NCI-H460 (cell line): ENCODE measurements at regions not wholly inside any gene's neighbourhood (a gene's known extent, or its start where the extent isn't known, plus 50 kb on each side); places are given as distances from the start of the nearest gene placed in this dataset.

Experiments used
- DNase-seq: peaks from one replicate; pipeline ENCODE4 v3.0.0-alpha.2; 2016; ENCODE audit warnings: low read depth; ENCODE audit errors: extremely low read depth

GRCh38 chr2:168338292-168338691 is 90.9 kb upstream of the STK39 start:
- DNase-seq: no peak

GRCh38 chr2:168338803-168339437 is 91.5 kb upstream of the STK39 start:
- DNase-seq: no peak

GRCh38 chr2:168340931-168341330 is 93.5 kb upstream of the STK39 start:
- DNase-seq: no peak

GRCh38 chr2:168343586-168343985 is 96.2 kb upstream of the STK39 start:
- no peak for DNase-seq

- DNase-seq: no peak
These were observed 97.3 kb upstream of the STK39 start for GRCh38 chr2:168344706-168345105.

- no peak for DNase-seq
These were observed 98.2 kb upstream of the STK39 start for GRCh38 chr2:168345601-168346000.

- DNase-seq: peak; percentile 65
These were observed 99.5 kb upstream of the STK39 start for GRCh38 chr2:168346725-168347477.

GRCh38 chr2:168348076-168348475 is 100.7 kb upstream of the STK39 start:
- peak; percentile 32 for DNase-seq

GRCh38 chr2:168350380-168350779 is 103.0 kb upstream of the STK39 start:
- DNase-seq: no peak

GRCh38 chr2:168353251-168353650 is 102.8 kb upstream of the CERS6 start:
- DNase-seq: no peak

GRCh38 chr2:168354499-168354898 is 101.6 kb upstream of the CERS6 start:
- DNase-seq: no peak

- DNase-seq: no peak
These were observed 101.0 kb upstream of the CERS6 start for GRCh38 chr2:168355121-168355520.

- DNase-seq: no peak
These were observed 100.1 kb upstream of the CERS6 start for GRCh38 chr2:168355779-168356476.

- DNase-seq: no peak
These were observed 99.6 kb upstream of the CERS6 start for GRCh38 chr2:168356477-168356835.

GRCh38 chr2:168357797-168358472 is 98.1 kb upstream of the CERS6 start:
- DNase-seq: no peak

GRCh38 chr2:168359082-168359481 is 97.0 kb upstream of the CERS6 start:
- no peak for DNase-seq

GRCh38 chr2:168363347-168364092 is 92.6 kb upstream of the CERS6 start:
- no peak for DNase-seq

GRCh38 chr2:168365094-168365621 is 90.9 kb upstream of the CERS6 start:
- no peak for DNase-seq

GRCh38 chr2:168369031-168369430 is 87.0 kb upstream of the CERS6 start:
- DNase-seq: no peak

- DNase-seq: no peak
These were observed 84.6 kb upstream of the CERS6 start for GRCh38 chr2:168371273-168372019.
